ENCODE measurements at regions not wholly inside any gene's neighbourhood (a gene's known extent, or its start where the extent isn't known, plus 50 kb on each side); places are given as distances from the start of the nearest gene placed in this dataset.

GRCh38 chr5:90226433-90227099, 183.0 kb downstream of the CETN3 start:
- no peak overlapping the region for H3K27ac ChIP-seq (ENCODE audit: low read depth, low read length)
- TF ChIP-seq CTCF (IDR thresholded peaks at IDR 0.05; ENCODE audit: insufficient read depth, low read depth, low read length), result no peak
- no peak for TF ChIP-seq EZH2 (IDR thresholded peaks at IDR 0.05; ENCODE audit: insufficient read depth, low read length)

GRCh38 chr5:90224342-90224741, 185.2 kb downstream of the CETN3 start:
- no peaks in the 10 kb centered on the region for H3K9me3 Mint-ChIP-seq (ENCODE audit: unreplicated experiment)

More at GRCh38 chr5:90226433-90227099, 183.0 kb downstream of the CETN3 start:
- Mint-ChIP-seq H3K4me3 (ENCODE audit: unreplicated experiment) (no peak overlapping the region), H3K27ac (ENCODE audit: unreplicated experiment) (no peak overlapping the region), H3K36me3 (ENCODE audit: low read depth, unreplicated experiment) (no peaks in the 10 kb centered on the region), H3K4me1 (ENCODE audit: low read depth, unreplicated experiment) (peaks cover 2% of the 10 kb centered on the region), H3K27me3 (ENCODE audit: low read depth, unreplicated experiment) (no peaks in the 10 kb centered on the region), H3K9me3 (ENCODE audit: unreplicated experiment) (no peaks in the 10 kb centered on the region)
- Histone ChIP-seq H3K4me1 (ENCODE audit: insufficient read depth, low read length) (peaks cover 4% of the 10 kb centered on the region), H3K4me3 (ENCODE audit: insufficient read depth, low read depth, low read length) (no peak overlapping the region), H3K36me3 (ENCODE audit: insufficient read depth, low read length) (no peaks in the 10 kb centered on the region), H2AFZ (ENCODE audit: low read depth, low read length) (no peak overlapping the region), H3K27me3 (ENCODE audit: insufficient read depth, low read length) (no peaks in the 10 kb centered on the region), H3K4me2 (ENCODE audit: low read length) (no peak overlapping the region), H3K9ac (ENCODE audit: low read length) (no peak overlapping the region), H3K9me3 (ENCODE audit: insufficient read depth, low read depth, low read length) (no peaks in the 10 kb centered on the region), H4K20me1 (ENCODE audit: insufficient read depth, low read length) (no peaks in the 10 kb centered on the region), H3K79me2 (ENCODE audit: insufficient read depth, low read length) (no peaks in the 10 kb centered on the region)
- DNase-seq (ENCODE audit: low read depth) (no peak), FAIRE-seq (no peak)

More at GRCh38 chr5:90224342-90224741, 185.2 kb downstream of the CETN3 start:
- H3K9ac ChIP-seq (ENCODE audit: low read length), result no peak overlapping the region
- TF ChIP-seq EZH2 (IDR thresholded peaks at IDR 0.05; ENCODE audit: insufficient read depth, low read length), result no peak
- no peak for TF ChIP-seq CTCF (IDR thresholded peaks at IDR 0.05; ENCODE audit: insufficient read depth, low read depth, low read length)
- no peak overlapping the region for H2AFZ ChIP-seq (ENCODE audit: low read depth, low read length)
- H3K9me3 ChIP-seq (ENCODE audit: insufficient read depth, low read depth, low read length), result no peaks in the 10 kb centered on the region
- no peak overlapping the region for H3K4me3 Mint-ChIP-seq (ENCODE audit: unreplicated experiment)
- H3K27ac ChIP-seq (ENCODE audit: low read depth, low read length), result no peak overlapping the region
- no peak for FAIRE-seq
- H3K4me2 ChIP-seq (ENCODE audit: low read length), result no peak overlapping the region
- no peaks in the 10 kb centered on the region for H4K20me1 ChIP-seq (ENCODE audit: insufficient read depth, low read length)
- H3K79me2 ChIP-seq (ENCODE audit: insufficient read depth, low read length), result no peaks in the 10 kb centered on the region
- peaks cover 4% of the 10 kb centered on the region for H3K4me1 ChIP-seq (ENCODE audit: insufficient read depth, low read length)
- no peak for DNase-seq (ENCODE audit: low read depth)
- H3K27ac Mint-ChIP-seq (ENCODE audit: unreplicated experiment), result no peak overlapping the region
- no peak overlapping the region for H3K4me3 ChIP-seq (ENCODE audit: insufficient read depth, low read depth, low read length)
- no peaks in the 10 kb centered on the region for H3K36me3 ChIP-seq (ENCODE audit: insufficient read depth, low read length)
- H3K4me1 Mint-ChIP-seq (ENCODE audit: low read depth, unreplicated experiment), result peaks cover 2% of the 10 kb centered on the region
- H3K27me3 Mint-ChIP-seq (ENCODE audit: low read depth, unreplicated experiment), result no peaks in the 10 kb centered on the region
- no peaks in the 10 kb centered on the region for H3K27me3 ChIP-seq (ENCODE audit: insufficient read depth, low read length)
- H3K36me3 Mint-ChIP-seq (ENCODE audit: low read depth, unreplicated experiment), result no peaks in the 10 kb centered on the region
